Transverse colon (tissue), 4 donors: ENCODE measurements at regions not wholly inside any gene's neighbourhood (a gene's known extent, or its start where the extent isn't known, plus 50 kb on each side); places are given as distances from the start of the nearest gene placed in this dataset.

ENCODE experiments used
- DNase-seq: peaks from one replicate; pipeline ENCODE4 v3.0.0-alpha.2; 2019
- H3K27ac ChIP-seq, 4 donors: fragments of 200-600 bp; sonication (generic); 2 replicates each; pipeline ENCODE4 v1.5.1; 2016 to 2018; ENCODE audit warnings: inconsistent platforms in 4 of 4
- H3K27me3 ChIP-seq: fragments of 200-600 bp; sonication (generic); 2 replicates; pipeline ENCODE4 v1.5.1; 2017; ENCODE audit warnings: inconsistent platforms
- H3K36me3 ChIP-seq, 4 donors: fragments of 200-600 bp; sonication (generic); 2 replicates each; pipeline ENCODE4 v1.5.1; 2017 to 2019; ENCODE audit warnings: inconsistent platforms in 4 of 4
- H3K4me1 ChIP-seq, 4 donors: fragments of 200-600 bp; sonication (generic); 2 replicates each; pipeline ENCODE4 v1.5.1; 2017 to 2020; ENCODE audit warnings: inconsistent platforms in 4 of 4
- H3K4me3 ChIP-seq, 4 donors: fragments of 200-600 bp; sonication (generic); 1 replicate in 1 of 4; 2 replicates in 3 of 4; pipeline versions ENCODE4 v1.5.1 to v1.6.1; 2017 to 2019; ENCODE audit warnings: inconsistent platforms in 4 of 4
- H3K9me3 ChIP-seq, 2 donors: fragments of 200-600 bp; sonication (generic); 2 replicates each; pipeline ENCODE4 v1.5.1; 2017 to 2019; ENCODE audit warnings: inconsistent platforms in 2 of 2
- CTCF ChIP-seq, 5 experiments: fragments of 200-600 bp in 3 of 5; fragments of 450-650 bp in 2 of 5; sonication (generic) in 3 of 5; IDR thresholded peaks; 1 replicate in 2 of 5; 2 replicates in 3 of 5; pipeline ENCODE4 v1.5.1; 2016 to 2017; ENCODE audit warnings: antibody characterized with exemption in 5 of 5, inconsistent platforms in 3 of 5, mild to moderate bottlenecking in 2 of 5, moderate library complexity in 1 of 5
- EP300 ChIP-seq: sonication (generic); formaldehyde crosslinking; IDR thresholded peaks from one replicate; pipeline ENCODE4 v1.6.1; 2017; ENCODE audit warnings: antibody characterized with exemption, low read depth
- POLR2A ChIP-seq: fragments of 450-650 bp; IDR thresholded peaks from one replicate; pipeline ENCODE4 v1.6.1; 2016; ENCODE audit warnings: antibody characterized with exemption, mild to moderate bottlenecking, moderate library complexity
- POLR2AphosphoS5 ChIP-seq, 3 donors: sonication (generic); formaldehyde crosslinking; IDR thresholded peaks; one replicate each; pipeline ENCODE4 v1.6.1; 2016; ENCODE audit warnings: antibody characterized with exemption in 3 of 3
- WGBS, 2 donors: methylation state at CpG; one replicate each; pipeline ENCODE4 v1.1.5; 2018; ENCODE audit warnings: low coverage in 1 of 2; 5-methylcytosine and 5-hydroxymethylcytosine counted together
- in situ Hi-C, 4 donors: fragments of 200-750 bp; cut with MboI; loops; one replicate each; pipeline versions ENCODE4 v1.15.0 to v1.15.1; 2017; ENCODE audit warnings: low sequenced_read_pairs in 3 of 4, low pct_ligation_motif_present in 1 of 4, low pct_unique_long_range_greater_than_20kb in 1 of 4
- intact Hi-C: fragments of 100-400 bp; cut with DNase I; formaldehyde crosslinking; loops from one replicate; pipeline ENCODE4 v1.15.1; 2023; ENCODE audit warnings: low total_unique reads

GRCh38 chr5:54905942-54906537 is 79.4 kb downstream of the ESM1 start:
- in situ Hi-C loops: loop anchor here in 2 of 4 donors (10.0 kb wide), 2 partner anchors 239 to 249 kb away; no protein-coding TSS in a partner anchor
- H3K4me3 ChIP-seq: no peak overlapping the region

GRCh38 chr5:54905246-54905795 is 80.1 kb downstream of the ESM1 start:
- H3K36me3 ChIP-seq: no peaks in the 10 kb centered on the region
- TF ChIP-seq POLR2A (no peak), POLR2AphosphoS5 (IDR thresholded peaks at IDR 0.05) (no peak), EP300 (no peak), CTCF (IDR thresholded peaks at IDR 0.05) (no peak)
- intact Hi-C loops: loop anchor here (10.0 kb wide), 1 partner anchor 249 kb away; no protein-coding TSS in a partner anchor
- no peak overlapping the region for H3K4me3 ChIP-seq
- H3K27me3 ChIP-seq: no peaks in the 10 kb centered on the region
- no peak overlapping the region for H3K27ac ChIP-seq
- no peaks in the 10 kb centered on the region for H3K9me3 ChIP-seq
- H3K4me1 ChIP-seq: no peaks in the 10 kb centered on the region
- in situ Hi-C loops: loop anchor here in 2 of 4 donors (10.0 kb wide), 2 partner anchors 239 to 249 kb away; no protein-coding TSS in a partner anchor
- whole genome bisulfite sequencing, 2 donors: 79 to 100% methylated on average over 2 to 3 of the region's 3 CpGs
- no peak for DNase-seq

More at GRCh38 chr5:54905942-54906537, 79.4 kb downstream of the ESM1 start:
- intact Hi-C loops: loop anchor here (10.0 kb wide), 1 partner anchor 249 kb away; no protein-coding TSS in a partner anchor
- no peaks in the 10 kb centered on the region for H3K36me3 ChIP-seq
- DNase-seq: peak; percentile 60
- H3K9me3 ChIP-seq: no peaks in the 10 kb centered on the region
- H3K27ac ChIP-seq: no peak overlapping the region
- H3K27me3 ChIP-seq: no peaks in the 10 kb centered on the region
- 5 to 10% methylated on average over 3 of the region's 3 CpGs for WGBS, 2 donors
- H3K4me1 ChIP-seq: no peaks in the 10 kb centered on the region
- no peak for TF ChIP-seq EP300
- no peak for TF ChIP-seq POLR2A
- no peak for TF ChIP-seq POLR2AphosphoS5 (IDR thresholded peaks at IDR 0.05)
- TF ChIP-seq CTCF (IDR thresholded peaks at IDR 0.05): peak; percentile 27 to 56 (median 46)

- Histone ChIP-seq H3K4me3 (no peak overlapping the region), H3K27ac (no peak overlapping the region), H3K4me1 (no peaks in the 10 kb centered on the region), H3K27me3 (no peaks in the 10 kb centered on the region), H3K36me3 (no peaks in the 10 kb centered on the region), H3K9me3 (no peaks in the 10 kb centered on the region)
- in situ Hi-C loops (loop anchor here in 2 of 4 donors (10.0 kb wide), 2 partner anchors 240 to 250 kb away; no protein-coding TSS in a partner anchor), intact Hi-C loops (loop anchor here (10.0 kb wide), 1 partner anchor 250 kb away; no protein-coding TSS in a partner anchor)
- TF ChIP-seq EP300 (no peak), POLR2AphosphoS5 (IDR thresholded peaks at IDR 0.05) (no peak), POLR2A (no peak), CTCF (IDR thresholded peaks at IDR 0.05) (no peak)
- 86% methylated on average over 2 of the region's 2 CpGs; no CpG with 5 or more reads in 1 of the 2 donors for WGBS, 2 donors
- DNase-seq: no peak
Observed at GRCh38 chr5:54904425-54904824, 81.0 kb downstream of the ESM1 start.

- DNase-seq: peak; percentile 28
- Histone ChIP-seq H3K9me3 (no peaks in the 10 kb centered on the region), H3K27me3 (peaks cover 4% of the 10 kb centered on the region), H3K27ac (peak overlapping the region in 2 of 4 donors; percentile 19 to 54), H3K4me3 (no peak overlapping the region), H3K36me3 (no peaks in the 10 kb centered on the region), H3K4me1 (no peaks in the 10 kb centered on the region)
- intact Hi-C loops: loop anchor here (10.0 kb wide), 1 partner anchor 252 kb away; no protein-coding TSS in a partner anchor
- in situ Hi-C loops: loop anchor here in 2 of 4 donors (10.0 kb wide), 2 partner anchors 242 to 252 kb away; no protein-coding TSS in a partner anchor
- no peak for TF ChIP-seq EP300
- peak in 1 of 3 donors; percentile 18 for TF ChIP-seq POLR2AphosphoS5 (IDR thresholded peaks at IDR 0.05)
- no peak for TF ChIP-seq CTCF (IDR thresholded peaks at IDR 0.05)
- TF ChIP-seq POLR2A: no peak
- 59 to 93% methylated on average over 2 of the region's 2 CpGs for WGBS, 2 donors
Observed at GRCh38 chr5:54902791-54903473, 82.5 kb downstream of the ESM1 start.
